MCF 10A (cell line): ENCODE measurements at regions not wholly inside any gene's neighbourhood (a gene's known extent, or its start where the extent isn't known, plus 50 kb on each side); places are given as distances from the start of the nearest gene placed in this dataset.

Experiments used
- BruUV-seq: library from RNA; stranded (reverse); fragments of 400-500 nt; replicated peaks from 2 replicates; lab custom pipeline; 2021; lab: Mats Ljungman, UMichigan
- CTCF ChIA-PET: fragments of 300-600 bp; sonication (Branson Sonifier 250); formaldehyde crosslinking; extraction: SDS; loops from one replicate; lab custom pipeline; 2021; ENCODE audit warnings: antibody characterized with exemption, inconsistent platforms; lab: Yijun Ruan, JAX
- POLR2A ChIA-PET: fragments of 300-600, 350-650 bp; sonication (Branson Sonifier 250); formaldehyde crosslinking; extraction: SDS; loops from one replicate; lab custom pipeline; 2020; ENCODE audit warnings: antibody characterized with exemption, inconsistent platforms; lab: Yijun Ruan, JAX
- DNase-seq: peaks from one replicate; pipeline ENCODE4 v3.0.0-alpha.2; 2018; ENCODE audit not compliant: unreplicated experiment
- H3K27ac Mint-ChIP-seq: one replicate; pipeline ENCODE4 v1.8.0; 2022; ENCODE audit warnings: mild to moderate bottlenecking, low read depth, mixed read lengths; ENCODE audit not compliant: unreplicated experiment
- H3K27me3 Mint-ChIP-seq: one replicate; pipeline ENCODE4 v1.8.0; 2022; ENCODE audit warnings: mixed read lengths; ENCODE audit not compliant: insufficient read depth, unreplicated experiment
- H3K36me3 Mint-ChIP-seq: one replicate; pipeline ENCODE4 v1.8.0; 2022; ENCODE audit warnings: mild to moderate bottlenecking, moderate library complexity, mixed read lengths; ENCODE audit not compliant: insufficient read depth, unreplicated experiment
- H3K4me1 Mint-ChIP-seq: one replicate; pipeline ENCODE4 v1.8.0; 2022; ENCODE audit warnings: mixed read lengths; ENCODE audit not compliant: insufficient read depth, unreplicated experiment
- H3K4me3 Mint-ChIP-seq: one replicate; pipeline ENCODE4 v1.8.0; 2022; ENCODE audit warnings: mild to moderate bottlenecking, moderate library complexity, mixed read lengths; ENCODE audit not compliant: unreplicated experiment
- H3K9me3 Mint-ChIP-seq: one replicate; pipeline ENCODE4 v1.8.0; 2022; ENCODE audit warnings: mixed read lengths; ENCODE audit not compliant: unreplicated experiment
- CTCF ChIP-seq: fragments of 200-600 bp; IDR thresholded peaks from one replicate; pipeline ENCODE4 v1.8.0; 2022; ENCODE audit warnings: antibody characterized with exemption, mild to moderate bottlenecking; ENCODE audit not compliant: unreplicated experiment
- intact Hi-C: fragments of 100-400 bp; cut with micrococcal nuclease; formaldehyde crosslinking; loops from 2 replicates; pipeline ENCODE4 v1.14.1; 2022

GRCh38 chr1:98196012-98196411 lies 275.2 kb upstream of the DPYD start:
- POLR2A ChIA-PET = no interaction called here
- no peak overlapping the region for H3K4me3 Mint-ChIP-seq
- DNase-seq = no peak
- H3K27me3 Mint-ChIP-seq = no peaks in the 10 kb centered on the region
- H3K36me3 Mint-ChIP-seq = no peaks in the 10 kb centered on the region
- H3K27ac Mint-ChIP-seq = no peak overlapping the region
- CTCF ChIA-PET = interaction anchor here (0.6 to 0.7 kb wide), 2 partner anchors 589 to 1332 kb away, joined by 3 read pairs; no protein-coding TSS in a partner anchor
- no peaks in the 10 kb centered on the region for H3K4me1 Mint-ChIP-seq
- H3K9me3 Mint-ChIP-seq = no peaks in the 10 kb centered on the region
- TF ChIP-seq CTCF = no peak
- intact Hi-C loops = no loop called here
- no TSS peak for BruUV-seq

GRCh38 chr1:98188774-98189173 lies 267.9 kb upstream of the DPYD start:
- Mint-ChIP-seq H3K27ac (no peak overlapping the region), H3K27me3 (no peaks in the 10 kb centered on the region), H3K4me1 (no peaks in the 10 kb centered on the region), H3K36me3 (no peaks in the 10 kb centered on the region), H3K4me3 (no peak overlapping the region), H3K9me3 (no peaks in the 10 kb centered on the region)
- no peak for DNase-seq
- ChIA-PET CTCF (no interaction called here), POLR2A (no interaction called here)
- BruUV-seq = no TSS peak
- TF ChIP-seq CTCF = no peak
- intact Hi-C loops = no loop called here

- CTCF ChIA-PET = no interaction called here
- no peaks in the 10 kb centered on the region for H3K4me1 Mint-ChIP-seq
- no peak for TF ChIP-seq CTCF
- POLR2A ChIA-PET = interaction anchor here (0.5 kb wide), 1 partner anchor 15 kb away, joined by 4 read pairs; no protein-coding TSS in a partner anchor
- no TSS peak for BruUV-seq
- H3K9me3 Mint-ChIP-seq = no peaks in the 10 kb centered on the region
- H3K27me3 Mint-ChIP-seq = no peaks in the 10 kb centered on the region
- intact Hi-C loops = no loop called here
- H3K4me3 Mint-ChIP-seq = no peak overlapping the region
- DNase-seq = no peak
- no peaks in the 10 kb centered on the region for H3K36me3 Mint-ChIP-seq
- no peak overlapping the region for H3K27ac Mint-ChIP-seq
These were observed 264.0 kb upstream of the DPYD start for GRCh38 chr1:98184856-98185255.

- H3K36me3 Mint-ChIP-seq = no peaks in the 10 kb centered on the region
- H3K4me3 Mint-ChIP-seq = no peak overlapping the region
- no peak for DNase-seq
- no peaks in the 10 kb centered on the region for H3K27me3 Mint-ChIP-seq
- ChIA-PET POLR2A (no interaction called here), CTCF (no interaction called here)
- BruUV-seq = no TSS peak
- no peaks in the 10 kb centered on the region for H3K4me1 Mint-ChIP-seq
- TF ChIP-seq CTCF = no peak
- H3K9me3 Mint-ChIP-seq = no peaks in the 10 kb centered on the region
- H3K27ac Mint-ChIP-seq = no peak overlapping the region
- intact Hi-C loops = no loop called here
These were observed 260.4 kb upstream of the DPYD start for GRCh38 chr1:98181036-98181764.
